ENCODE measurements at regions not wholly inside any gene's neighbourhood (a gene's known extent, or its start where the extent isn't known, plus 50 kb on each side); places are given as distances from the start of the nearest gene placed in this dataset.
"Not testable (repeated sequence)": the region's sequence is repeated elsewhere in the genome, so short reads cannot be mapped to it uniquely, and the experiment has no call there.

DNA sequence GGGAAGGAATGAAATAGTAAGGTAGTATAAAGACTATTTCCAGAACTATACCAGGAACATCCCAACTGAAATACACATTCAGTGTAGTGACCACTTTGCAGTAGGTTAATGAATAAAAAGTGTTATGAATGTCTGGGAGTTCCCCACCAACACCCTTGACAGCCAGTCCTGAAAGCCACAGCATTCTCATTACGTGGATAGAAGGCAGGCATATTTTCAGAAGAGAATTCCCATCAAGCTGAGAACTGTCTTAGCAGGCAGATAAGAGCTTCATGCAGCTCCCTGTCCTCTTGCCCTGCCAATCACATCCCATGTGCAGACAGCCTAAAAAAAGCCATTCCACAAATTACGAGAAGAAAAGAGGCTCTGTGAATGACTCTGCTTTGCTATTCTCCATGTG is 695.0 kb downstream of the DTWD2 start:
- Histone ChIP-seq H3K36me3 (ENCODE audit: low read depth) (no peaks in the 10 kb centered on the region), H3K4me2 (no peak overlapping the region), H3F3A (ENCODE audit: insufficient read depth, low read depth) (no peaks in the 10 kb centered on the region), H3K27me3 (ENCODE audit: insufficient read depth, low read depth) (no peaks in the 10 kb centered on the region), H3K9me2 (ENCODE audit: insufficient read depth) (no peaks in the 10 kb centered on the region), H4K20me1 (ENCODE audit: insufficient read depth) (no peaks in the 10 kb centered on the region), H3K4me3 (no peak overlapping the region), H3K4me1 (replicated peaks; ENCODE audit: insufficient read depth) (no peaks in the 10 kb centered on the region), H2AFZ (no peak overlapping the region), H3K79me2 (ENCODE audit: low read depth) (no peaks in the 10 kb centered on the region), H3K9me3 (ENCODE audit: insufficient read depth, low read depth) (no peaks in the 10 kb centered on the region), H3K27ac (no peak overlapping the region)
- TF ChIP-seq, protein P1, sequence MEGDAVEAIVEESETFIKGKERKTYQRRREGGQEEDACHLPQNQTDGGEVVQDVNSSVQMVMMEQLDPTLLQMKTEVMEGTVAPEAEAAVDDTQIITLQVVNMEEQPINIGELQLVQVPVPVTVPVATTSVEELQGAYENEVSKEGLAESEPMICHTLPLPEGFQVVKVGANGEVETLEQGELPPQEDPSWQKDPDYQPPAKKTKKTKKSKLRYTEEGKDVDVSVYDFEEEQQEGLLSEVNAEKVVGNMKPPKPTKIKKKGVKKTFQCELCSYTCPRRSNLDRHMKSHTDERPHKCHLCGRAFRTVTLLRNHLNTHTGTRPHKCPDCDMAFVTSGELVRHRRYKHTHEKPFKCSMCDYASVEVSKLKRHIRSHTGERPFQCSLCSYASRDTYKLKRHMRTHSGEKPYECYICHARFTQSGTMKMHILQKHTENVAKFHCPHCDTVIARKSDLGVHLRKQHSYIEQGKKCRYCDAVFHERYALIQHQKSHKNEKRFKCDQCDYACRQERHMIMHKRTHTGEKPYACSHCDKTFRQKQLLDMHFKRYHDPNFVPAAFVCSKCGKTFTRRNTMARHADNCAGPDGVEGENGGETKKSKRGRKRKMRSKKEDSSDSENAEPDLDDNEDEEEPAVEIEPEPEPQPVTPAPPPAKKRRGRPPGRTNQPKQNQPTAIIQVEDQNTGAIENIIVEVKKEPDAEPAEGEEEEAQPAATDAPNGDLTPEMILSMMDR (conservative IDR thresholded peaks at IDR 0.05): no peak
- no peak for TF ChIP-seq EZH2 (IDR thresholded peaks at IDR 0.05; ENCODE audit: low read depth)
- DNase-seq: no peak
- POLR2A ChIA-PET (ENCODE audit: unreplicated experiment): no interaction called here
- CTCF ChIA-PET: no interaction called here
- intact Hi-C loops (cut with micrococcal nuclease; ENCODE audit: unreplicated experiment): no loop called here
- no TSS peak for BruUV-seq (replicated peaks)

GRCh38 chr5:118290204-118290603 is 698.1 kb downstream of the DTWD2 start:
- no peaks in the 10 kb centered on the region for H3K27me3 ChIP-seq (ENCODE audit: insufficient read depth, low read depth)
- no TSS peak for BruUV-seq (replicated peaks)
- H2AFZ ChIP-seq: no peak overlapping the region
- no peak overlapping the region for H3K27ac ChIP-seq
- TF ChIP-seq, protein P1 (conservative IDR thresholded peaks at IDR 0.05): no peak
- TF ChIP-seq EZH2 (IDR thresholded peaks at IDR 0.05; ENCODE audit: low read depth): no peak
- no peak overlapping the region for H3K4me2 ChIP-seq
- H3K36me3 ChIP-seq (ENCODE audit: low read depth): no peaks in the 10 kb centered on the region
- no peak for DNase-seq
- no peaks in the 10 kb centered on the region for H3K9me3 ChIP-seq (ENCODE audit: insufficient read depth, low read depth)
- CTCF ChIA-PET: no interaction called here
- no peaks in the 10 kb centered on the region for H3K4me1 ChIP-seq (replicated peaks; ENCODE audit: insufficient read depth)
- intact Hi-C loops (cut with micrococcal nuclease; ENCODE audit: unreplicated experiment): no loop called here
- POLR2A ChIA-PET (ENCODE audit: unreplicated experiment): no interaction called here
- H3K79me2 ChIP-seq (ENCODE audit: low read depth): no peaks in the 10 kb centered on the region
- H3K9me2 ChIP-seq (ENCODE audit: insufficient read depth): no peaks in the 10 kb centered on the region
- H3F3A ChIP-seq (ENCODE audit: insufficient read depth, low read depth): no peaks in the 10 kb centered on the region
- H3K4me3 ChIP-seq: no peak overlapping the region
- H4K20me1 ChIP-seq (ENCODE audit: insufficient read depth): no peaks in the 10 kb centered on the region

GRCh38 chr5:118284230-118284629 is 704.1 kb downstream of the DTWD2 start:
- H3K4me3 ChIP-seq; DNase-seq; POLR2A ChIA-PET (ENCODE audit: unreplicated experiment); H3K27ac ChIP-seq; H3K4me1 ChIP-seq (replicated peaks; ENCODE audit: insufficient read depth); H2AFZ ChIP-seq; BruUV-seq (replicated peaks); H3K9me3 ChIP-seq (ENCODE audit: insufficient read depth, low read depth); H3K36me3 ChIP-seq (ENCODE audit: low read depth); H4K20me1 ChIP-seq (ENCODE audit: insufficient read depth); intact Hi-C loops (cut with micrococcal nuclease; ENCODE audit: unreplicated experiment); H3K4me2 ChIP-seq; H3K27me3 ChIP-seq (ENCODE audit: insufficient read depth, low read depth); H3K79me2 ChIP-seq (ENCODE audit: low read depth); H3K9me2 ChIP-seq (ENCODE audit: insufficient read depth); CTCF ChIA-PET; H3F3A ChIP-seq (ENCODE audit: insufficient read depth, low read depth): not testable (repeated sequence)

- H3K27me3 ChIP-seq (ENCODE audit: insufficient read depth, low read depth); CTCF ChIA-PET; H3K27ac ChIP-seq; H3K79me2 ChIP-seq (ENCODE audit: low read depth); H3F3A ChIP-seq (ENCODE audit: insufficient read depth, low read depth); DNase-seq; H3K4me2 ChIP-seq; intact Hi-C loops (cut with micrococcal nuclease; ENCODE audit: unreplicated experiment); BruUV-seq (replicated peaks); H3K4me3 ChIP-seq; H3K9me2 ChIP-seq (ENCODE audit: insufficient read depth); H4K20me1 ChIP-seq (ENCODE audit: insufficient read depth); H3K36me3 ChIP-seq (ENCODE audit: low read depth); H3K9me3 ChIP-seq (ENCODE audit: insufficient read depth, low read depth); POLR2A ChIA-PET (ENCODE audit: unreplicated experiment); H2AFZ ChIP-seq; H3K4me1 ChIP-seq (replicated peaks; ENCODE audit: insufficient read depth): not testable (repeated sequence)
Measured at GRCh38 chr5:118282480-118283038, 705.8 kb downstream of the DTWD2 start.
